CD4-positive, alpha-beta T cell treated with Interleukin-12 subunit alpha and Interleukin-12 subunit beta, for 1 hour (primary cell): ENCODE measurements at regions not wholly inside any gene's neighbourhood (a gene's known extent, or its start where the extent isn't known, plus 50 kb on each side); places are given as distances from the start of the nearest gene placed in this dataset.

Experiments
- DNase-seq: peaks from one replicate; pipeline ENCODE4 v3.0.0-alpha.2; 2020

DNA sequence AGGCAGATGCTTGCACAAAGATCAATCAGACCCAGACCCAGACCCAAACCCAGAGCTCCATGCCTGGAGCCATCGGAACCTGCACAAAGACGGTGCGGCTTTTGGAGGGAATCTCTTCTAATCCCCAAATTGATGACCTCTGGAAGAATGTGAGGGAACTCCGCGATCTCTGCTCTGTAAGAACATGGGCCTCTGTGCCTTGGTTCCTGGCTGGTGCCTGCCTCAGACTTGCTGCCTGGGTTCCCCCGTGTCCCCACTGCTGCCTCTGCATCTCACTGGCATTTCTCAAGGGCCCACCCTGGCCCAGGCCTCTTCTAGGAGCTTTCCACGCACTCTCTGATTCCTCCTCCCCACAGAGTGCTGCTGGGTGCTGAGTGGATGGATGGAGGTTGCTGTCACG, 1044.4 kb downstream of the TBC1D22A start:
- no peak for DNase-seq

DNA sequence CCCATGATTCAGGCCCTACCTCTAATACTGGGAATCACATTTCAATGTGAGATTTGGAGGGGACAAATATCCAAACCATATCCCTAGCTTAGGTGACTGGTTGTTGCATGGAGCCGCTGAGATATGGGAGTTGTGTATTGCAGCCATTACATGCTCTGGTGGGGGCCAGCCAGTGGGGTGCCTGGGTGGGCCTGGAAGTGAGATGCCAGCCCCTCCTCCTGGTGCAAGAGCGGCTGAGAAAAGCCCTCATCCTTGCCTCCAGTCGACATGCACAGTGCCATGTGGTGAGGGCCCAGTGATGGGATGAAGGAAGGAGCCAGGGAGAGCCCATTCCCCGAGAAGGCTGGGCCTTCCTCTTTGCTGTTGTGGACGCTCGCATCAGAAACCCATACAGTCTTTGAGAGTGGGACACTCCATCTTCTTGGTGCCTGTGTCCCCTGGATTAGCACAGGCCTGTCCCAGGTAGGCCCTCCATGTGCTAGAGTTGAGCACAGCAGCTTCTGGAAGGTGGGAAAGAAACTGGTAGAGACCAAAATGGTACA, 1043.0 kb downstream of the TBC1D22A start:
- DNase-seq, result no peak

DNA sequence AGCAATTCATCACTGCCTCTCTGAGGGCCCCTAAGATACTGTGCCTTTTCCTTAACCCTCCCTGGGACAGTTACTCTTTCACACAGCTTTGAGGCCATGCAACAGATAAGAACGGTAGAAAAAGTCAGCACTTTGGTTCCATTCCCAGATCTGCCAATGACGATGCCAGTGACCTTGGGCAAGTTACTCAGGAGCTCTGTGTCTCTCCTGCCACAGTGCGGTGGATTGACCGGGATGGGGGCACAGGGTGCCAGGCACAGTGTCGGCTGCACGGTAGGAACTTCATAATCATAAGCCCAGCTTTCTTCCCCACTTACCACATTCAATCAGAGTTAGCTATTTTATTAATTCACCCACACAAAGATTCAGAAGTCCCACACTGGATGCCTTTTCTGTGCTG, 1041.8 kb downstream of the TBC1D22A start:
- no peak for DNase-seq

DNA sequence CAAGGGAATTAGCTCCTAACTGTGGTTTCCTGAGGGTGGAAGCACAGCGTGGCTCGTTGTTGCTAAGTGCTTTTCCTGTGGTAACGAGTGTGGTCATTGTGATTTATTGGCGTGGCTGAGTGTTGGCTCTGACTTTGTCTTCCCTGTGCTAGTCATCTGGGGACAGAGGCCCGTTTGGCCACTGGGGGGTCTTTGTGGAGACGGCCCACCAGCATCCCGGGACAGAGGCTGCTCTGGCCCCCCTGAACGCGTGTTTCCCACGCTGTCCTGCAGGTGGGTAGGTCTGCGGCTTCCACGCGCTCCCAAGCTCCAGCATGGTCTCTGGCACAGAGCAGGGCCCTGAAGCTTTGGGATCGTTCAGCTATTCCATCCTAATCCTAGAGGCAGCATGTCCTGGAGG, 1040.0 kb downstream of the TBC1D22A start:
- DNase-seq, result no peak

DNA sequence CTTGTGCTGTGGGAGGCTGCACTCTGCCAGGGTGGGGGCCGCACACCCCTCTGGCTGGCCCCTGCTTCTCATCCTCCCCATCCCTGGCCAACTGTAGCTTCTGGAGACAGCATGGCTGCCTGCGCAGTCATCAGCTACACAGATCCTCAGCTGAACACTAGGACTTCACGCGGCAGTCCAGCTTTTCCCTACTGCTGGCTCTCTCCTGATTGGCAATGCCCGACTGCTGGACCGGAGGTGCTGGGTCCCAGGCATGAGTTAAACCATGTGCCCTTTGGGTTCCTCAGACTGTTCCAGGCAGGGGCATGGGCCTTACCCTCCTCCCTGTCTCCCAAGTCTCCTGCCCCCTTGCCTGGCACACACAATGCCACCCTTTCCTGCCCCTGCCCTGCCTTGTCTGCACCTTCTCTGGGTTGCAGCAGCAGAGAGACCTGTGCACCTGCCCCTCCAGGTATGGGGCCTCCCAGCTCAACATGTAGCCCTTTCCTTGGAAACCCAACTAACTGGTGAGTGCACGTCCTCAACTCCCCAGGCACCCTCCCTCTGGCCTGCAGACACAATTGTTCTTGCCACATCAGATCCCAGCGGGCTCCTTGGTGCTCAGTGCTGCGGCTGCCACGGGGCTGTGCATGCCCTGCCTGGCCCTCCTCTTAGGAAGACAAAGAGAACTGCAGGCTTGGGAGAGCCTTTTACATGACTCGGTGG, 1039.2 kb downstream of the TBC1D22A start:
- no peak for DNase-seq

DNA sequence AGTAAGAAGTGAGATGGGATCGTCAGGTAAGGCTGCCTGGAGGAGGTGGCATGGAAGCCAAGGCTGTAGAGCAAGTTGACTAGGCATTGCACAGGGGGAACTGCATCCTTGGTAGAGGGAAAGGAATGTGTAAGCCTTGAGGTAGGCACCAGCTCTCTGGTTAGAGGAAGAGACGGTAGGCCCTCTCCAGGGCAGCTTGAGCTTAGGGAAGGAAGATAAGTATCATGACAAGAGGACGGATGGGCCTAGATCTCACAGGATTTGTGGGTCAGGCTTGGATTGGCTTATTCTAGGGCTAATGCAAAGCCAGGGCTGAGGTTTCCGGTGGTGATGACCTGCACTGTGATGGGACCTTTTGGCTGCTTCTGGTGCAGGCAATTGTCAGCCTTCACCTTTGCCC, 1035.8 kb downstream of the TBC1D22A start:
- DNase-seq, result no peak

DNA sequence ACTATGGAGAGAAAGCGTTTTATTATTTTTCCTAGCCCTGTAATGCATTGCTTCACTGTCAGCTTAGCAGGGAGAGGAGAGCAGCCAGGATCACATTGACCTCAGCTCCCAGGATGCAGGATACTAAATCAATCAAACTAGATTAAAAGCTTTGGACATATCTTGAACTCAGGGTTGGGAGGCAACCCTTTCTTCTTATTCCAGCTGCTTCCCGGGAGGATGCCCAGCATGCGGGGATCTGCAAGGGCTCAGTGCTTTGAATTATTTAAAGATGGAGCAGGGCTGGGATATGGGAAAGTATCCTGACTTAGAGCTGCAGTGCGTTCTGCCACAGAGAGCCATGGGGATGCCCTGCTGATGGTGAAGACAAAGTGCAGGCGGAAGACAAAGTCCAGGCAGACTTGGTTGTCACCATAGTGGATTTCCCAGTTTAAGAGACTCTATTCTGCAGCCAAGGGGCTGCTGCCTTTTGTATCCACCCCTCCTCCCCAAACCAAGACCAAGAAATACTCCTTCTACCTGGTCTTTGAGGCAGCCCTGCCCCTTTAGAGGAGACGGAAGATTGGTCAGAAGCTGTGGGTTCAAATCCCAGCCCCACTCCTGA, 1035.0 kb downstream of the TBC1D22A start:
- no peak for DNase-seq

DNA sequence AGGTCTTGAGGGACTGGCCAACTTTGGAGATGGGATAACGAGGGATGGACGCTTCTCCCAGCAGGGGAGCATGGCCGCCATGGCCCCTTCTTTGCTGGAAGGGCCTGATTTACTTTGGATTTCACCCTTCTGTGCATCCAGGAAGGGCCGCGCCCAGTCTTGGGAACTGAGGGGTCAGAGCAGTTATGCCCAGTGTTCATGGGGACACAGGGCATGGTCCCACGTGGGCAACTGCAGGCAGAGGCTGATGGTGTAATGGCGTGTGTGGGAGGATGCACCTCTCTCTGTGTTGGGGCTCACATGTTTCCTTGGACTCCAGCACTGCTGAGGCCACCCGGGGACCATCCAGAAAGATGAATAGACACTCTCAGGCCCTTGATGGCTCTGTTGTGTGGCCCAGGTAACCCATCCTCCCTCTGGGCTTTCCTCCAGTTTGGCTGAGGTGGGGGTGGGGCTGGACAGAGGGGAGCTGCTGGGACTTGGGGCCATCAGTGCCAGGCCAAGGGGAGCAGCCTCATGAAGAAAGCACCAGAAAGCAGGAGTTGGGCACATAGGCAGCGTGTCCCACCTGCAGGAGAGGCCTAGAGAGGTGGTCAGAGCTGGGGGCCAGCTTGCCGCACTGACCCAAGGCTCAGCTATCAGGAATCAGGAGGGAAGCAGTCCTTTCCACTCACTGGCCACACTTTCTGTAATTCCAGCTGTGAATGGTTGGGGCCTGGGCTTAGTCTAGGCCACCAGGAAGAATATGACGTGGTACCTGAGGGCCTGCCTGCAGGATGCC, 1033.9 kb downstream of the TBC1D22A start:
- no peak for DNase-seq

DNA sequence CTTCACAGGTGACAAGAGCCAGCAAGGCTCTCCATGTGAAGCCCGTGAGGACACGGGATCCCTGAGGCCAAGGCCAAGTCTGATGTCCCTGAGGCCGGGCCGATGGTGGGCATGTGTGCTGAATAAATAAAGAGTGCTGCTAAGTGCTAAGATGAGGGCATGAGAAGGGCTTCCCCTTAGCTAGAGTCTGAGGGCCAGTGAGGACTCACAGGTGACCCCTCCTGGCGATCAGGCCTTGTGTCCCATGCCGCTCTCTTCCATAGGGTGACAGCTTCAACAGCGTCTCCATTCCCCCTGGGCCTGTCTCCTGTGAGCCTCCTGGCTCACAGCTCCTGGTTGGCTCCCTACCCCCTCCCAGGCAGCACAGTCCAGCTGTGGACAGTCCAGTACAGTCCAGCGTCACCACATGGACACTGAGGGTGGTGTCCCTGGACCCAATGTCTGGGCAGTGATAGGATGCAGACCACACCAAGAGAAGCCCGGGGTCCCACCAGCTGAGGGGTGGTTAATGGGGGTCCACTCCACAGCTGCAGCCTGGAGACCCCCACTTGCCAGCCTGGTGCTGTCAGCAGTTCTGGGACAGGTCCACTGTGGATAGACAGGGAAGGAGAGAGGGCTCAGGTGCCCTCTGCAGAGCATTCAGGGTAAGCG, 1033.2 kb downstream of the TBC1D22A start:
- DNase-seq, result no peak

DNA sequence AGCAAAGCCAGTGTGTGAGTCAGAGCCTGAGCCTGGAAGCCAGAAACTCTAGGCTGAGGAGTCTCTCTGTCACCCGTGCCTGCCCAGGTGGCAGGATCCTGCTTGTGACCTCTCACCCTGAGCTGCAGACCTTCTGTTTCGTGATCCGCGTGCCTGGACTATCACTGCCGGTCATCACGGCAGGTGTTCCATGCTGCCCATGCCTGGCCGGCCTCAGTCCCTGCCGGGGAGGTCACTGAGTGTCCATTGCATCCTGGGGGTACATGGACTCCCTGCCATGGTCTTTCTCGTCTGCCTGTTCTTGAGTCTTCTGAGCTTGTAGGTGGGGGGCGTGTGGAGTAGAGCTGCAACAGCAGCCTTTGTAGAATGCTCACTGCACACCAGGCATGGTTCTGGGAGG, 1032.4 kb downstream of the TBC1D22A start:
- no peak for DNase-seq

DNA sequence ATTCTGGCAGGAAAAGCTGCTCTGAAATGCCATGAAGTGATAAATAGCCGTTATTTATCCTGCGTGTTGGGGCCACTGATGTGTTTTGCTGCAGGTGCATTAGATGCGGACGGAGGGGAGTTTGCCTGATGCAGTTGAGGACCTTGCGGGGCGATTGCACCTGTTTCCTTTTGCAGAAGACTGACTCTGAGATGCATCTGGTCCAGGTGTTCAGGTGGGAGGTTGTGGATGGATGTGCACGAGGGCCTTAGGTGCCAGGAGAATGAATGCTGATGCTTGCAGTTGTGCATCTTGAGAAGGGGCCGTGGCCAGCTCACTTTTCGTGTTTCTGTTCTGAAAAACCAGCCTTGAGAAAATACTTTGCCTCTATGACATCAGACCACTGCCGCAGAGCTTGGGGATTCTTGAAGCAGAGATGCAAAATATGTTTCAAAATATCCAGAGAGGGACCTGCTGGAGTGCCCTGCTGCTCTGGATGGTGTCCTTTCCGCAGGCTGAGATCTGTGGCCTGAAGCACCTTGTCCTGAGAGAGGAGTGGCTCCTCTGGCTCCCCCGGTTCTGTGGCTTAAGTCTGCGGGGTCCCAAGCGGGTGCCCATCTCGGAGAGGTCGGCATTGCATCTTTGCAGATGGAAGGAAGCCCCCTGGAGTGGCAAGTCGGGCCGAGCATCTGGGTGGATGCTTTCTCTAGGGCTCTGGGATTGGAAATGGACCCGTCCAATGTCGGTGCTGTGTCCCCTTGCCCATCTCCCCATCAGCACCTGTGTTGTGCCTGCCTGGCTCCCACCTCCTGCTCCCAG, 1031.1 kb downstream of the TBC1D22A start:
- DNase-seq, result no peak

DNA sequence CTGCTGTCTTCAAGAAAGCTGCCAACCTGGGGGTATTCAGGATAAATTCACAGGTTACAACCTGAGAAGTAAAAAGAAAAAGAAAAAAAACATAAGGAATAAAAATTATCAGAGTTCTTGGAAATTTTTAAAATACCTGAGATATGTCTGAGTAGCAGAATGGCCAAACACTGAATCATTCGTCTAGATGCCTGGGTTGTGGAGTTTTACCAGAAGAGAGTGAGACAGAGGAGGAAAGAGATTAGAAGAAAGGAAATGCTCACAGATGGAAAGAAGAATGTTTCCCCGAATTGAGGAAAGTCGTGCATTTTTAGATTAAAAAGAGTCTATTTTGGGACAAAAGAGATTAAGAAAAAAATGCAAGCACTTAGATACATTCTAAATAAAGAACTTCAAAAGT, 1026.7 kb downstream of the TBC1D22A start:
- DNase-seq, result no peak

DNA sequence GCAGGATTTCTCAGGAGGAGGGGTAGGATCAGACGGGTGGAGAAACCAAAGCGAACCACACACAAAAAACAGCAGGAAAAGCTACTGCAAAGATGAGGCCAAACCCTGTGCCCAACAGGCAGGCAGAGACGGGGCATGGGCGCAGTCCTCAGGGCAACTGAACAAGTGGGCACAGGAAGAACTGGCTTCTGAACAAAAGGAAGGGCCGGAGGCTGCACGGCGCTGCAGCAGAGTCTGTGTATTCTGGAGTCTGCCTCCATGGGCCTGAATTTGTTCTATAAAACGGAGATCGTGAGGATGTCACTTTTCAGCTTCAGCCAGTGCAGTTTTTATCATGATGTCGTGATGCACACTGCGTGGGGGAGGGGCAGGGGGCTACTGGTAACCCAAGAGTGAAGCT, 1026.0 kb downstream of the TBC1D22A start:
- DNase-seq, result no peak

DNA sequence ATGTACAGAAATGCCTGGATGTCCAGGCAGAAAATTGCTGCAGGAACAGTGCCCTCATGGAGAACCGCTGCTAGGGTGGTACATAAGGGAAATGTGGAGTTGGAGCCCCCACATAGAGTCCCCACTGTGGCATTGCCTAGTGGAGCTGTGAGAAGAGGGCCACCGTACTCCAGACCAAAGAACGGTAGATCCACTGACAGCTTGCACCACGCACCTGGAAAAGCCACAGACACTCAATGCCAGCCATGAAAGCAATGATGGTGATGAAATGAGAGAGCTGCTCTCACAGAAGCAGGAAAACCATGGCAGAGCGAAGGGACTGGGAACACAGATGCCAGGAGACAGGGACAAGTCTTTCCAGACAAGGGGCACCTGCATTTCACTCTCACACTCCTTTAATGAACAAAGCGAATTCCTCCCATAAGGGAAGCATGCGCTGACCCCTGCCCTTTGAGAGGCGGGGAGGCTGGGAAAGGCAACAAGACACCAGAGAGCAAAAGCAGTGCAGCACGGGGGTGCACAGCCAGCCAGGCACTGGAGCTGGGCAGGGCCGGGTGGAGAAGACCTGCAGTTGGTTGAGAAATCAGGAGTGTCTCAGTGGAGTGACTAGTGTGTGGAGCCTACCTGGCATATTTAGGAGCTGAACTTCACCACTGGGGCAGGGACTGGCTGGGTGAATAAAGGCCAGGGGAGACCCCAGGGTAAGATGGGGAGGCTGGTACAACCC, 1025.2 kb downstream of the TBC1D22A start:
- DNase-seq, result no peak

DNA sequence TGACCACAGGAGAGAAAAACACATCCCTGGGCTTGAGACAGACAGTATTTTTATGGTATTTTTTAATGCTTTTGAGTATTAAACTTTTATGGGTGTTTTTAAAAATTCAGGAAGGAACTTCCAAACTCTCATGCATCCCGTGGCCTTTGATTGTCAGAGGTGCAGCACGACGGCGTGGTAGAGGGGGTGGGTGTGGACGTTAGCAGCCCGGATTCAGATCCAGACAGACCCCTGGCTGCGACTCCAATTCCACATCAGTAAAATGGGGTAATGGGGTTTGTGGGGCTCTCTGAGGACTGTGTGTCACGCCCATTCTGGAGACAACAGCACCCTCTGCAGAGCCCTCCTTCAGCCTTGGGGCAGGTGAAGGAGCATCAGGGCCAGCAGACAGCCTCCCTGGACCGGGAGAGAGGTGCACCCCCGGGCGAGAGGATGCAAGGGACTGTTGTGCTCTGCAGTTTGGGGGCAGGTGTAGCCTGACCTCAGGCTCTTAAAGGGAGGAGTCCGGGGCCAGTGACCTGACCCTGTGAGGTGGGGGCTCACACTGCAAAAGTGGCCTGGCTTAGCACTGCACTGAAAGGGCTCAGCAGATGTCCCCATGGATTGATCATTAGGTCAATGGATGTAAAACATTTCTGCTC, 1024.3 kb downstream of the TBC1D22A start:
- DNase-seq, result no peak

DNA sequence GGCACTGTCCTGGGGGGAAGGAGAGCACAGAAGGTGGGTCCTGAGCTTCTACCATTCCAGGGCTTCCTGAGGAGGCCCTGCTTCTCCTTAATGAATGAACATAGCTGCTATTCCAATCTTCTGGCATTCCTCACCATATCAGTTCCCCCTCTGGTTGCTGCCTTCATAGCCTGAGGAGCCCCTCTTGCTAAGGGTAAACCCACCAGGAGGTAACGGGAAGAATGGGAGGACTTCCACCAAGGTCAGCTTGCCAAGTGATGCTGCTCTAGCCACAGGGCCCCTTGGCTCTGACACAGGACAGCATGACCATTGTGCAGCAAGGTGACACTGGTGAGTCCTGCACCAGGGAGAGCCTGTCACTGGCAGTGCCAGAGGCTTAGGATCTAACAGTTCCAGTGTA, 1022.5 kb downstream of the TBC1D22A start:
- DNase-seq, result no peak

DNA sequence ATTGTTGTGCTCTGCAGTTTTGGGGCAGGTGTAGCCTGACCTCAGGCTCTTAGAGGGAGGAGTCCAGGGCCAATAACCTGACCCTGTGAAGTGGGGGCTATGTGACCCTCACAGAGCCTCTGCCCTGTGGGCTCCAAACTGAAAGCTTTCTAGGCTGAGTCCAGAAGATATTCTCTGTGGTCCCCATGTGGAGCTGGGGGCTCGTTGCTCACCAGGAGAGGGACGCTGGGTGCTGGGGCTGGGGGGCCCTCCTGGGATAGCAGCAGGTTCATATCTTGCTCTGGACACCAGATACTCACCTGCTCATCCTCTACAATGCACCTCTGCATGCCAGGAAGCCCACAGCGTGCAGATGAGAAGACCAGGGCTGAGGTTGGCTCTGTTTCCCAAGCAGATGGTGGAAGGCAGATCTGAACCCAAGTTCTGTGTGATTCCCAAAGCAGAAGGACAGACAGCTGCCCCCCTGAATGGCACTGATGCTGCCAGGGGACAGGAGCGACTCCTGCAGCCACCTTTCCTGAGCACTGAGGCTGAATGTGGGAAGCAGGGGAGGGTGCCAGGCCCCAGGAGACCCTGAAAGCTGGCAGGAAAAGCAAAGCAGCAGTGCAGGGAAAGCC, 1022.0 kb downstream of the TBC1D22A start:
- no peak for DNase-seq

DNA sequence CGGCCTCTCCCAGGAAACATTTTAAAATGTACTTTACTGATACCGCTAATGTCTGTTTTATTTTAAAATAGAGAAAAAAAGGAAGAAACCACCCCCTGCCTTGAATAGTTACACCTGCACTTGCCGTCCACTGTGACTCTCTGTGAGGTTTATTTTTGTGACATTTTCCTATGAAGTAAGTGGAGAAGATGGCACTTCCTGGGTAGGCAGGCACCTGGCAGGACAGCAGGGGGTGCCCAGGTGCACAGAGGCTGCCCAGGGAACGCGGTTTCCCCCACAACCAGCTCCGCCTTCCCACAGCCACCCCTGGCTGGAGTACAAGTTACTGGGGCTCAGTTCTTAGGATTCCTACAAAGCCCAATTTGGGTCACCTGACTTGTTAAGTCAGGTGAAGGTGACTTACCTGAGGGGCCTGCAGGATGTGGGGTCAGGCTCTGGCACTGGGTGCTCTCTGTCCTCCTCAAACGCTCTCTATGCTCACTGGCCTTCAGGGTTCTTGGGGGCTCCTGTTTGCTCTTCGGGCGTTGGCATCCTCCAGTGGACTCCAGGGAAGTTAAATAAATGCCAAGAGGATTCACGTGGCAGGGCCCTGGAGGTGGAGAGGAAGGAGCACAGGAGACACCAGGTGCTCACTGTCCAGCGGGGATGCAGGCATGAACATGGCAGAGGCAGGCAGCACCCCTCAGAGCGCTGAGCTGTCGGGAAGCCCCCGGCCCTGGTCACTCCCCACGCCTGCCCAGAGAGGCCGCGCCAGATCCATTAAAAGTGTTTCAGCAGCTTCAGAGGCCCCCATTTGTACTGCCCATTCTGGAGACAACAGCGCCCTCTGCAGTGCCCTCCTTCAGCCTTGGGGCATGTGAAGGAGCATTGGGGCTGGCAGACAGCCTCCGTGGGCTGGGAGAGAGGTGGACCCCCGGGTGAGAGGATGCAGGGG, 1021.2 kb downstream of the TBC1D22A start:
- DNase-seq, result no peak

DNA sequence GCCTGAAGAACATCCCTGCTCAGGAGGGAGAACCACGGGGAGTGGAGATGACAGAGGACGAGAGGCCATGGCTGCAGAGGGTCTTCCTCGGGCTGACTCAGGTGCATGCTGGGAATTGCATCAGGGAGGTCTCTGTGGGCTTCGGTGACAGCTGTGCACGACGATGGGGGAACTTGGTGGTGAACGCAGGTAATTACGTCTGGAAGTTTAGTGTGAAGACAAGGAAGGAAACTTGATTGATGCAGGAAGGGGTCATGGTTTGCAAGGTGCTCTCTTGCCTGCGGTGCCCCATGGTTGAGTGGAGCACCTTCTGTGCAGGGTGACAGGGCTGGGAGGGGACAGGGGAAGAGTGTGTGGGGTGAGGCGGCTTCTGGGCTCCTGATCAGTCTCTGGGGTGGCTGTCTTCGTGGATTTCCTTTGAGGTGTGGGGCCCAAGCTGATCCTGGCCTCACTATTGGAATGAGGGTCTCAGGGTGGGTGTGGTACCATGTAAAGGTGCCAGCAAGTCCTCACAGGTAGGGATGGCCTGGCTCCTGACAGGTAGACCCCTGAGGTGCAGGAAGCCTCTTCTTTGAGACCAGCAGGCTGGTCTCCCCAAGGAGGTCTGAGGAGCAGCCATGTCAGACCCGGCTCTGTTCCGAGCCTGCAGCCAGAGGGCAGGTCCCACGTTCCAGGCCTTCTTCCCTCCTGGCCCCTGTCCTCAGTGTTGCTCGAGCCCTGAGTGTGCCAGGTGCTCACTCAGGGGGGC, 1020.1 kb downstream of the TBC1D22A start:
- no peak for DNase-seq
